Mucosa of rectum (tissue), 2 donors: ENCODE measurements at regions not wholly inside any gene's neighbourhood (a gene's known extent, or its start where the extent isn't known, plus 50 kb on each side); places are given as distances from the start of the nearest gene placed in this dataset.

ENCODE experiments used
- H3K27ac ChIP-seq, 2 donors: one replicate each; pipeline ENCODE4 v1.7.0; 2013; ENCODE audit warnings: inconsistent platforms in 2 of 2, low read depth in 2 of 2, low read length in 2 of 2
- H3K27me3 ChIP-seq, 2 donors: one replicate each; pipeline ENCODE4 v1.7.0; 2013; ENCODE audit warnings: low read length in 2 of 2; ENCODE audit not compliant: control insufficient read depth in 2 of 2, insufficient read depth in 2 of 2
- H3K36me3 ChIP-seq, 2 donors: one replicate each; pipeline ENCODE4 v1.7.0; 2013; ENCODE audit warnings: low read length in 2 of 2; ENCODE audit not compliant: control insufficient read depth in 2 of 2, insufficient read depth in 2 of 2
- H3K4me1 ChIP-seq, 2 donors: one replicate each; pipeline ENCODE4 v1.7.0; 2013; ENCODE audit warnings: low read length in 2 of 2, mild to moderate bottlenecking in 1 of 2; ENCODE audit not compliant: control insufficient read depth in 2 of 2, insufficient read depth in 2 of 2
- H3K4me3 ChIP-seq, 2 donors: one replicate each; pipeline ENCODE4 v1.7.0; 2013; ENCODE audit warnings: low read length in 2 of 2
- H3K9ac ChIP-seq, 2 donors: one replicate each; pipeline ENCODE4 v1.7.0; 2013; ENCODE audit warnings: low read length in 2 of 2, low read depth in 1 of 2, mild to moderate bottlenecking in 1 of 2
- H3K9me3 ChIP-seq, 2 donors: one replicate each; pipeline ENCODE4 v1.7.0; 2013; ENCODE audit warnings: low read length in 2 of 2; ENCODE audit not compliant: control insufficient read depth in 2 of 2
- donor health status: healthy.
- donor health status: Normal muscosa, but diverticular disease.

DNA sequence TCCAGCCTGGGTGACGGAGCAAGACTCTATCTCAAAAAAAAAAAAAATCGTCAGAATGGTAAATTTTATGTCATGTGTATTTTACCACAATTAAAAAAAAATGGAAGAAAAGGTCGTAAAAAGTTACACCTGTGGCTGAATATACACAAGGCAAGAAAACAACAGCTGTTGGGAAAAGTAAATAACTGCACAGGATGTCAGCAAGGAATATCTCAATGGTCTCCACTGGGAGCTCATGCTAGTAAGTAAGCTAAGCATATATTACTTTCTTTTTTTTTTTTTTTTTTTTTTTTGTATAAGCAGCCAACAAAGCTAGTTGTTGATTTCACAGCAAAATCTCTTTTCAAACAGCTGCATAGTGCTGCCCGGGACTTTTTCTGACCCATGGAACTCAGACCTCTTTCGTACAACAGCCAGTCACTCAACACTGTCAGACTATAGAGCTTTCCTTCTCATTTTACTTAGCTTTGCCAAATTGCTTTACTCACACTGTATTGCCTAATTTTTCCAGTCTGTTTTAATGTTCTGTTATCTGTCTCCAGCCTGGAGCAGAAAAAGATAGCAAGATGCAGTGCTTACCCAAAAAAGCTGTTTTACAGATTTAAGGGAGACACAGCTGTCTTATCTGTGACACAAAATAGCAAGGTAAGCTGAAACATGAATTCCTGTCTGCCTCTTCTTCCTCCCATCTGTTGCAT, 175.9 kb downstream of the ENC1 start:
- Histone ChIP-seq H3K9ac (no peak overlapping the region), H3K4me1 (no peaks in the 10 kb centered on the region), H3K4me3 (no peak overlapping the region), H3K9me3 (no peaks in the 10 kb centered on the region), H3K27ac (no peak overlapping the region), H3K36me3 (no peaks in the 10 kb centered on the region), H3K27me3 (no peaks in the 10 kb centered on the region)

DNA sequence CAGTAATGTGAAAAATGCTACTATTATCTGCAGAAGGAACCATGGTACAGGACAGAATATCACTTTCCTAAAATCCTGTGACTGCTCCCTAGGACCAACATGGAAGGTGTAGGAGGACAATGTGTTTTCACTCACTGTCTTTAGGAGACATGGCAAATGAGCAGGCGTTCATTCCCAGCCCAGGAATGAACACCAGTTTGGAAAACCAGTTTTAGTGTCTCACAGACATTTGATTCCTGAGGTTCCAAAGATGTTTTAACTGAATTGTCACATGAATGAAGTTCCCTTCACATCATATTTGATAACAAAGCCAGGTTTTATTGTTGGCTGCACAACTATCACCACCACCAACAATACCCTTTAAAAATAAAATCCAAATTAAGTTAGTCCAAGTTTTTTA, 178.2 kb downstream of the ENC1 start:
- no peaks in the 10 kb centered on the region for H3K9me3 ChIP-seq
- H3K27ac ChIP-seq, result no peak overlapping the region
- no peaks in the 10 kb centered on the region for H3K4me1 ChIP-seq
- H3K9ac ChIP-seq, result no peak overlapping the region
- H3K27me3 ChIP-seq, result no peaks in the 10 kb centered on the region
- no peaks in the 10 kb centered on the region for H3K36me3 ChIP-seq
- no peak overlapping the region for H3K4me3 ChIP-seq

DNA sequence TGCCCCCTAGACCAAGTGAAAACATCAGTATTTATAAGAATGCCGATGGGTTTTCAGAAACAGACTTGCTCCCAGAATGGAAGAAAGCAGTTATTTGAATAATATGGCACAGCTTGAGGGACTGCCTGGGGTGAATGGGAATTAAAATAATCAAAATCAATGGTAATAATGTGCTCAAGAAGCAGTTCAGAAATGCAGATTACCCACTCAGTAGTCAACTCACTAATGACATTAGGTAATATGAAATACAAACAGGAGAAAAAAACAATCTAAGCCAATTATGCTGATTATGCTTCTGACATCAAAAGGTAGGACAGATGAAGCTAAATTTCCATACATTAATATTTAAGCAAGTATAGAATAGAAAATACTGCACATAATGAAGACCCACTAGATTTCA, 179.3 kb downstream of the ENC1 start:
- Histone ChIP-seq H3K36me3 (no peaks in the 10 kb centered on the region), H3K27me3 (no peaks in the 10 kb centered on the region), H3K4me1 (no peaks in the 10 kb centered on the region), H3K9ac (no peak overlapping the region), H3K9me3 (no peaks in the 10 kb centered on the region), H3K4me3 (no peak overlapping the region), H3K27ac (no peak overlapping the region)

DNA sequence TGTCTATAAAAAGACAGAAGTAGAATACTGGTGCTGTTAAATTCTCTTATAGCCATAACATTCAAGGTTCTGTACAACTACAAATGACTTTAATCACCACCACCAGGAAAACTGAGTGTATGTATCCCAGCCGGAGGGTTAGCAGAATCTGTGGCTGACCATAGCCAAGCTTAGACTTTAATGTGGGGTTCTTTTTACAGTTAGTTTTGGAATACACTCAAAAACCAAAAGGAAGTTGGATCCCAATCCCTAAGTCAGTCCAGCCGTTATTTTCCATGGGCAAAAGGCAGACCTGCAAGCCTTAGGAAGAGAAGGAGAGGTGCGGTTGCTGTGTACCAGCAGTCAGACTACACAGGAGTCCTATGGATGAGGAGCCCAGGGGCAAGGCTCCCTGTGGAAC, 179.8 kb downstream of the ENC1 start:
- H3K4me1 ChIP-seq, result no peaks in the 10 kb centered on the region

DNA sequence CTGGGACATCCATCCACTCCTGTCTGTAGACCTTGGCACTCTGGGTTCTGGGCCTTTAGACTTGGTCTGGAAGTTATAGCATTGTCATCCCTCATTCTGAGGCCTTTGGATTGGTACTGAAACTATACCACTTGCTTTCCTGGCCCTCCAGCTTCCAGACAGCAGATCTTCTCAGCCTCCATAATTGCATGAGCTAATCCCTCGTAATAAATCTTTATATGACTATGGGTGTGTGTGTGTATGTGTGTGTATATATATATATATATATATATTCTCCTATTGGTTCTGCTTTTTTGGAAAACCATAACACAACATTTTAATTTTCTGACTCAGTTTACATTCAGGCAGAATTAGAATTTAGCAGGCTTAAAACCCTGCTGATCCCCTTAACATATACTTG, 180.5 kb downstream of the ENC1 start:
- H3K9ac ChIP-seq, result no peak overlapping the region
- no peaks in the 10 kb centered on the region for H3K4me1 ChIP-seq
- H3K36me3 ChIP-seq, result no peaks in the 10 kb centered on the region
- no peaks in the 10 kb centered on the region for H3K27me3 ChIP-seq
- no peak overlapping the region for H3K4me3 ChIP-seq
- no peaks in the 10 kb centered on the region for H3K9me3 ChIP-seq
- no peak overlapping the region for H3K27ac ChIP-seq

More for the DNA sequence above, 179.8 kb downstream of the ENC1 start:
- no peaks in the 10 kb centered on the region for H3K27me3 ChIP-seq
- H3K27ac ChIP-seq, result no peak overlapping the region
- no peaks in the 10 kb centered on the region for H3K36me3 ChIP-seq
- H3K9ac ChIP-seq, result no peak overlapping the region
- no peak overlapping the region for H3K4me3 ChIP-seq
- no peaks in the 10 kb centered on the region for H3K9me3 ChIP-seq

DNA sequence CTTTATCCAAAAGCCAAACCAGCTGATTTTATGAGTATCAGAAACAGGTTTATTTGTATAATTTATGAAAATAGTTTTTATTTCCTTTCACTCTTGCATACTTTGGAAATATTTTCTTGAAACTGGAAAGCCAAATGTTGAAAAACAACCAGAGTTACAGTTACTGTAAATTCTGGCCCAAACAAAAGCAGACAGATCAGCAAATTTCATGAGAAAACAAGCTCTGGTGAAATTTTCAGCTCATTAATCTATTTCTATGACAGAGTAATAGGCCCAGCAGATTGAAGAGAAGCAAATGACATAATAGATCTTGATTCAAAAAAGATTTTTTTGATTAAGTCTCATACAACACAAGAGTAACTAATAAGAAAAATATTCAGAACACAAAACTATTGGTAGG, 182.7 kb downstream of the ENC1 start:
- Histone ChIP-seq H3K27me3 (no peaks in the 10 kb centered on the region), H3K9me3 (no peaks in the 10 kb centered on the region), H3K9ac (no peak overlapping the region)

DNA sequence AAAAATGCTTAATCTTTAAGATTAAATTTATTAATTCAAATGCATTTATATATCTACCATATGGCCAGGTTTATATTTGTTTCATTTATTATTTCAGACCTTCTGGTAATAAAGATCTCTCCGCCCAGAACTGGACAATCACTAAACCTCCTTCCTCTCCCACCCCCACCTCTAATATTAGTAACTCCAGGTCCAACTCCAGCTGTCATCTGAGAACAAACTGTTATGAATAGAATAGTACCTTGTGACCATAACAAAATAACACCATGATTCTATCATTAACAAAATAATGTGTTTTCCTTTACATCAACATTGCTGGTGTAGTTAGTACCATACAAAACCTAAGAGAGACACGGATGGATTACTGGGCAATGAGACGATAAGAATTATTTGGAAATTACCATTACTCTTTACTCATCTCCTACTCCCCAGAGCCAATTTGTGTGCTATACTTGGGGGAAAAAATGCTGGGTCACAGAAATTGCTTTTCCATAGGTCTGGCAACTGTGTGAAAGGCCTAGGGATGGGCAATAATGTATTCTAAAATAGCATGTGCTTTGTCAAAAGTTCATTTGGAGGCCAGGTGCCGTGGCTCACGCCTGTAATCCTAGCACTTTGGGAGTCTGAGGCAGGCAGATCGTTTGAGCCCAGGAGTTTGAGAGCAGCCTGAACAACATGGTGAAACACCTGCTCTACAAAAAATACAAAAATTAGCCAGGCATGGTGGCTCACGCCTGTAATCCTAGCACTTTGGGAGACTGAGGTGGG, 186.1 kb downstream of the ENC1 start:
- no peaks in the 10 kb centered on the region for H3K36me3 ChIP-seq
- H3K9me3 ChIP-seq, result no peaks in the 10 kb centered on the region
- H3K27me3 ChIP-seq, result no peaks in the 10 kb centered on the region
- H3K4me3 ChIP-seq, result no peak overlapping the region
- no peak overlapping the region for H3K9ac ChIP-seq
- no peaks in the 10 kb centered on the region for H3K4me1 ChIP-seq
- no peak overlapping the region for H3K27ac ChIP-seq

More for the DNA sequence above, 182.7 kb downstream of the ENC1 start:
- no peaks in the 10 kb centered on the region for H3K4me1 ChIP-seq
- H3K4me3 ChIP-seq, result no peak overlapping the region
- no peaks in the 10 kb centered on the region for H3K36me3 ChIP-seq
- H3K27ac ChIP-seq, result no peak overlapping the region

DNA sequence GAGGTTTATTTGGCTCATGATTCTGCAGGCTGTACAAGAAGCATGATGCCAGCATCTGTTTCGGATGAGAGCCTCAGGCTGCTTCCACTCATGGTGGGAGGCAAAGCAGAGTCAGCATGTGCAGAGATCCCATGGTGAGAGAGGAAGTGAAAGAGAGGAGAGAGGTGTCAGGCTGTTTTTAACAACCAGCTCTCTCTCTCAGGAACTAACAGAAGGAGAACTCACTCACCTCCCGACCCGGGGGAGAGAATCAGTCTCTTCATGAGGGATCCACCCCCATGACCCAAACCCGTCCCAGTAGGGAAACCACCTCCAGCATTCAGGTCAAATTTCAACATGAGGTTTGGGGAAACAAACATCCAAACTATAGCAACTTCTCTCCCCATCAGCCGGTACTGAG, 187.7 kb downstream of the ENC1 start:
- Histone ChIP-seq H3K4me1 (no peaks in the 10 kb centered on the region), H3K9me3 (no peaks in the 10 kb centered on the region), H3K27me3 (no peaks in the 10 kb centered on the region), H3K27ac (no peak overlapping the region), H3K4me3 (no peak overlapping the region), H3K9ac (no peak overlapping the region), H3K36me3 (no peaks in the 10 kb centered on the region)

DNA sequence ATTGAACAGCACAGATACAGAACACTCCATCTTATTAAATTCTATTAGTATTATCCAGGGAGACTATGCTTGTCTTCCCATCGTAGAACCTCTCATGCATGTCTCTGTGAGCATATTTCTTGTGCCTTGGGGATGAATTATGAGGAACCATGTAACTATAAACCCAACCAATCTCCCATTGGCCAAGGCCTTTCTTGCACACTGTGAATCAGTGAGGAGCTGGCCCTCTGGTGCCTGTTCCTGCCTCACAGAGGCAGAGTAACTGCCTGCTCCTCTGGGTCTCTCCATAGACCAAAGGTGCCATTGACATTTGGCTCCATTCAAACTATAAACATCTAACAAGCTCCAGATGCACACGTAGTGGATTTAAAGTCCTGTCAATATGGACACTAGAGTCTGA, 190.4 kb downstream of the ENC1 start:
- Histone ChIP-seq H3K4me3 (no peak overlapping the region), H3K27ac (no peak overlapping the region), H3K9ac (no peak overlapping the region), H3K4me1 (no peaks in the 10 kb centered on the region), H3K9me3 (no peaks in the 10 kb centered on the region), H3K36me3 (no peaks in the 10 kb centered on the region), H3K27me3 (no peaks in the 10 kb centered on the region)

DNA sequence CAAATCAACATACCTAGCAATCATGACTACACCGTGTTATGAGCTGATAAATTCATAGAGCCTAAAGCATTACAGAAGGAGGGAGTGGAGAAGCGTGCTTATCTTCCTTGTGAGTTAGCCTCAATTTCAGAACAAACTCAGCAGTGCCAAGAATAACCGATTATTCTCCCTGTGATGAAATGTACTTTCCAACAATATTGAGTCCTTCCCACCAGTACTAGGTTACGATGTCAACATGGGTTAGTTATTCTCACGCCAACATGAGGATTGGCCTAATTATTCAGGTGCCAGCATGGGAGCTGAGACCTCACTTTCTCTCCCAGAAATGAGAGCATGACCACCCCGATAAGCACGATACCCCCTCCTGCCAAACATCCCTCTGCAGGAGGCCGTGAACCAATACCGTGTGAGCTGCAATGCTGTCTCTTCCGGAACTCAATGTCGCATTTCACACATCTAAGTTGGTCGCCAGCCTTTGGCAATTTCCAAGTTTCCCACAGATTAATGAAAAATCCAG, 193.7 kb downstream of the ENC1 start:
- Histone ChIP-seq H3K9ac (no peak overlapping the region), H3K4me3 (no peak overlapping the region), H3K27me3 (no peaks in the 10 kb centered on the region), H3K9me3 (no peaks in the 10 kb centered on the region), H3K27ac (no peak overlapping the region), H3K36me3 (no peaks in the 10 kb centered on the region), H3K4me1 (no peaks in the 10 kb centered on the region)
